ENCODE measurements at regions not wholly inside any gene's neighbourhood (a gene's known extent, or its start where the extent isn't known, plus 50 kb on each side); places are given as distances from the start of the nearest gene placed in this dataset.

DNA sequence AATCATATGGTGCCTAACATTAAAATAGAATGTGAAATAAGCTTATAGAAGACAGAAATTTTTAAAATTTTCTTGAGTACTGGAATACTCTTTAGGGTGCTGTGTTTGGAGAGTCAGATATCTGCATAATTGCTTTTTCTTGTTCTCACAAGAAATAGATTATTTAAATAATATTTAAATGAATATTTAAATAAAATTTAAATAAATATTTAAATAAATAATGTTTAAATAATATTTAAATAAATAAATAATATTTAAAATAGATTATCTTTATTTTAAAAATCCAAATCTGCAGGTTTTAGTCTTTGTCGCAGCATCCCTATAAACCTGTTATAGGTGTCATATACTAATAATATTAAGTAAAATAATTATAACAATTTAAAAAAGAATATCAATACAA, 1589.4 kb downstream of the MAT2B start:
- peaks cover 4% of the 10 kb centered on the region for H3K9me3 ChIP-seq (ENCODE audit: control insufficient read depth, low read depth, low read length)
- no peaks in the 10 kb centered on the region for H3K36me3 ChIP-seq (ENCODE audit: control insufficient read depth, low read depth, low read length)
- H3K4me3 ChIP-seq (ENCODE audit: low read length), result no peak overlapping the region
- no peak overlapping the region for H3K9ac ChIP-seq (ENCODE audit: low read length)
- no peaks in the 10 kb centered on the region for H3K27me3 ChIP-seq (ENCODE audit: control insufficient read depth, insufficient read depth, low read length)
- H3K27ac ChIP-seq (ENCODE audit: low read length), result no peak overlapping the region
- H3K4me1 ChIP-seq (ENCODE audit: control insufficient read depth, low read depth, low read length), result no peaks in the 10 kb centered on the region

DNA sequence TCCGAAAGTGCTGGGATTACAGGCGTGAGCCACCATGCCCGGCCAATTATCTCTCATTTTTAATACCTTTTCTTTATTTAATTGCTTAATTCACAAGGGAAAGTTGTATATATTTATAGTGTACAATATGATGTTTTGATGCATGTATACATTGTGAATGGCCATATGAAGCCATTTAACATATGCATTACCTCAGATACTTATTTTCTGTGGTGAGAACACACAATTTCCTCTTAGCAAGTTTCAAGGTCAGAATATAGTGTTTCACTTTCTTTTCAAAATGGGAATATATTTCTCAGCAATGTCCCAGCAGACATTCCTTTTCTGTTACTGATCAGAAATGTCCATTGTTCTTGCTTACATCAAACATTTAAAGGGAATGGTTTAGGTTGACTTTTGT, 1596.3 kb downstream of the MAT2B start:
- H3K27ac ChIP-seq (ENCODE audit: low read length), result no peak overlapping the region
- H3K4me1 ChIP-seq (ENCODE audit: control insufficient read depth, low read depth, low read length), result no peaks in the 10 kb centered on the region
- H3K9ac ChIP-seq (ENCODE audit: low read length), result no peak overlapping the region
- no peaks in the 10 kb centered on the region for H3K36me3 ChIP-seq (ENCODE audit: control insufficient read depth, low read depth, low read length)
- H3K9me3 ChIP-seq (ENCODE audit: control insufficient read depth, low read depth, low read length), result peaks cover 4% of the 10 kb centered on the region
- no peaks in the 10 kb centered on the region for H3K27me3 ChIP-seq (ENCODE audit: control insufficient read depth, insufficient read depth, low read length)
- no peak overlapping the region for H3K4me3 ChIP-seq (ENCODE audit: low read length)

DNA sequence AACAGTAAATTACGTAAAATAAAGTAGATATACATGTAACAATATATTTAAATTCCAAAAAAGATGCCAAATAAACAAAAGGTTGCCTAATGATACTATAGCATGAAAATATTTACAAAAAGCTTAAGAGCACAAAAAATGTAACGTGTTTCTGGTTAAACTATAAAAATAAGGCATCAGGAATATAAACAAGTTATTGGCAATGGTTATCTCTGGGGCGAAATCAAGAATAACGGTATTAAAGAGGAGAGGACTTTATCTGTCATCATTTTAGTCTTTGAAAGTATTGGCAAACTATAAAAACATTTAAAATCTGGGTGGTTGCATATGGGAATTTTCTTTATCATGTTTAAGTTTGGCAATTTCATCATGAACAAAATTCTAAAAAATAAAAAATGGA, 1599.2 kb downstream of the MAT2B start:
- no peaks in the 10 kb centered on the region for H3K27me3 ChIP-seq (ENCODE audit: control insufficient read depth, insufficient read depth, low read length)
- no peaks in the 10 kb centered on the region for H3K36me3 ChIP-seq (ENCODE audit: control insufficient read depth, low read depth, low read length)
- H3K4me1 ChIP-seq (ENCODE audit: control insufficient read depth, low read depth, low read length), result no peaks in the 10 kb centered on the region
- no peaks in the 10 kb centered on the region for H3K9me3 ChIP-seq (ENCODE audit: control insufficient read depth, low read depth, low read length)
- H3K9ac ChIP-seq (ENCODE audit: low read length), result no peak overlapping the region
- H3K4me3 ChIP-seq (ENCODE audit: low read length), result no peak overlapping the region
- H3K27ac ChIP-seq (ENCODE audit: low read length), result no peak overlapping the region

DNA sequence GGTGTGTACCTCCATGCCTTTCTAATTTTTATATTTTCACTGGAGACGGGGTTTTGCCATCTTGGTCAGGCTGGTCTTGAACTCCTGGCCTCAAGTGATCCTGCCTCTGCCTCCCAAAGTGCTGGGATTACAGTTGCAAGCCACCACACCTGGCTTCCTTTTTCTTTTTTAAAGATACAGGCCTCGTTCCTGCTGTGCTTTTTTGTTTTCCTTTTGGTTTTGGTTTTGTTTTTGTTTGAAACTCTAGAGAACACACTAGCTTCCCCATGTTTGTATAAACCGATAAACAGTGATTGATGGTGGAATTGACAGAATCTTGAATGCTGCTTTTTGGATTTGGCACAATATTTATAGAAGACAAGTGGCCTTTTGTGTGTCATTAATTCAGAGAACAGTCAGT, 1603.4 kb downstream of the MAT2B start:
- no peaks in the 10 kb centered on the region for H3K4me1 ChIP-seq (ENCODE audit: control insufficient read depth, low read depth, low read length)
- H3K27ac ChIP-seq (ENCODE audit: low read length), result no peak overlapping the region
- H3K9me3 ChIP-seq (ENCODE audit: control insufficient read depth, low read depth, low read length), result no peaks in the 10 kb centered on the region
- H3K9ac ChIP-seq (ENCODE audit: low read length), result no peak overlapping the region
- H3K36me3 ChIP-seq (ENCODE audit: control insufficient read depth, low read depth, low read length), result no peaks in the 10 kb centered on the region
- no peaks in the 10 kb centered on the region for H3K27me3 ChIP-seq (ENCODE audit: control insufficient read depth, insufficient read depth, low read length)
- H3K4me3 ChIP-seq (ENCODE audit: low read length), result no peak overlapping the region

DNA sequence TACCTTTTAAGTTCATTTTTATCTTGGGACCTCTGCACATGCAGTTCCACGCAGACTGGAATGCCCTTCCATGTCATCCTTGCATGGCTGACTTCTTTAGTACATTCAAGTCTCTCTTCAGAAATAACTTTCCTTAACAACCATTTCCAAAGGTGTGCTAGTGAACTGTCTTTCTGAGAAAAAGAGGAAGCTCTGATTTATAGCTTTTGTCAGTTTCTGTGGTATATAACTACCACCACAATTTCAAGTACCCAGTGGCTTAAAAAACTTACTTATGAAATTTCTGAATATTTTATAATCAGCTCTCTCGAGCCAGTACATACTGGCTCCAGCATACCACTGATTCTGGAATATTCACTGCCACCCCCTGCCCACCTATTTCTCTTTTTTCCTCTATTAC, 1613.8 kb downstream of the MAT2B start:
- no peaks in the 10 kb centered on the region for H3K9me3 ChIP-seq (ENCODE audit: control insufficient read depth, low read depth, low read length)
- no peak overlapping the region for H3K9ac ChIP-seq (ENCODE audit: low read length)
- H3K27ac ChIP-seq (ENCODE audit: low read length), result no peak overlapping the region
- H3K36me3 ChIP-seq (ENCODE audit: control insufficient read depth, low read depth, low read length), result no peaks in the 10 kb centered on the region
- no peaks in the 10 kb centered on the region for H3K4me1 ChIP-seq (ENCODE audit: control insufficient read depth, low read depth, low read length)
- no peaks in the 10 kb centered on the region for H3K27me3 ChIP-seq (ENCODE audit: control insufficient read depth, insufficient read depth, low read length)
- no peak overlapping the region for H3K4me3 ChIP-seq (ENCODE audit: low read length)

DNA sequence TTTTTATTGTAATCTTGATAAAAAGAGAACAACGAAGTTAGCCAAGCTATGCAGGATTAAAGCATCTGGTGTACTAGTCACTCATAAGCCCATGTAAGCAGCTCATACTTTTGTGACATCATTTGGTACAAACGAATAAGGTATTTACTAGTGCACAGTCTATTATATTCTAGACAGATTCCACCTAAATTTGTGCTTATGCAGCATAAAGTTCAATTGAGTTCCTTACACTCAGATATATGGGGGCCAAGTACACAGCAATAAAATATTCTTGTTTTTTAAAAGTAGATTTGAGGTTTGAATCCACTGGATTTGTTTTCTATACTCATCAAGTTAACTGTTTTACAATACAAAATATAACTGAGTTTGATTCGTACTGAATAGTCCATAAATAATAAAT, 1621.2 kb downstream of the MAT2B start:
- H3K36me3 ChIP-seq (ENCODE audit: control insufficient read depth, low read depth, low read length), result no peaks in the 10 kb centered on the region
- no peak overlapping the region for H3K4me3 ChIP-seq (ENCODE audit: low read length)
- H3K9me3 ChIP-seq (ENCODE audit: control insufficient read depth, low read depth, low read length), result no peaks in the 10 kb centered on the region
- H3K9ac ChIP-seq (ENCODE audit: low read length), result no peak overlapping the region
- H3K27ac ChIP-seq (ENCODE audit: low read length), result no peak overlapping the region
- H3K27me3 ChIP-seq (ENCODE audit: control insufficient read depth, insufficient read depth, low read length), result no peaks in the 10 kb centered on the region
- peaks cover 9% of the 10 kb centered on the region for H3K4me1 ChIP-seq (ENCODE audit: control insufficient read depth, low read depth, low read length)

DNA sequence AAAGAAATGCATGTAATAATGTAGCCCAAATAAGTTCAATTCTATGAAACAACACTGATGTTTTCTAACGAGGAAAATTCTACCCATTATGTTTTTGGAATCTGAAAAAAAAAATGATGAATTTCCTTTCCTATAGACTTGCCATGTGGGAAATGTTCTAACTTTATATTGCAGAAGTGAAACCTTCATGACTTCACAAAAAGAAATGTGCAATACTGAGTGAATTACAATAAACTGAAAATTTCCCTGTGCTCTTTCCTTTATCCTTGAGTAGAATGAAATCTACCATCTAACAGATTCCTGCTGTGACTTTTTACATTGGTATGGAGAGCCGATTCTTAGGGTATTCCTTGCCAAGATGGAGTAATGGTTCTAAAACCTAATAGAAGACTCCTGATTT, 1622.5 kb downstream of the MAT2B start:
- H3K27me3 ChIP-seq (ENCODE audit: control insufficient read depth, insufficient read depth, low read length), result no peaks in the 10 kb centered on the region
- H3K4me3 ChIP-seq (ENCODE audit: low read length), result no peak overlapping the region
- H3K9ac ChIP-seq (ENCODE audit: low read length), result no peak overlapping the region
- peaks cover 9% of the 10 kb centered on the region for H3K4me1 ChIP-seq (ENCODE audit: control insufficient read depth, low read depth, low read length)
- no peak overlapping the region for H3K27ac ChIP-seq (ENCODE audit: low read length)
- no peaks in the 10 kb centered on the region for H3K9me3 ChIP-seq (ENCODE audit: control insufficient read depth, low read depth, low read length)
- no peaks in the 10 kb centered on the region for H3K36me3 ChIP-seq (ENCODE audit: control insufficient read depth, low read depth, low read length)

DNA sequence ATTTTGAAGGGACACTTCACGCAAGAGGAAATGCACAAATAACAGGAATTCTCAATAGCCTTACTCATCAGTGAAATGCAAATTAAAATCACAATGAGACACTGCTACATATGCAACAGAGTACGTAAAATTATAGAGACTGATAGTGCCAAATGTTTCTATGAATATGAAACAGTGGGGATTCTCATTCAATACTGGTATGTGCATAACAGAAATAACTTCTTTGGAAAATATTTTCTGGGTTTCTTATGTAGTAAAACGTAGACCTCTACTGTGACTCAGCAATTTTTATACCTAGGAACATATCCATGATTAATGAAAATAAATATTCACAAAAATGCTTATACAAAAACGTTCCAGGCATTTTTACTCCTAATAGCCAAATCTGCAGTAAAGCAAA, 1625.2 kb downstream of the MAT2B start:
- no peak overlapping the region for H3K9ac ChIP-seq (ENCODE audit: low read length)
- no peaks in the 10 kb centered on the region for H3K9me3 ChIP-seq (ENCODE audit: control insufficient read depth, low read depth, low read length)
- H3K27ac ChIP-seq (ENCODE audit: low read length), result no peak overlapping the region
- H3K4me1 ChIP-seq (ENCODE audit: control insufficient read depth, low read depth, low read length), result peaks cover 9% of the 10 kb centered on the region
- H3K27me3 ChIP-seq (ENCODE audit: control insufficient read depth, insufficient read depth, low read length), result no peaks in the 10 kb centered on the region
- no peaks in the 10 kb centered on the region for H3K36me3 ChIP-seq (ENCODE audit: control insufficient read depth, low read depth, low read length)
- H3K4me3 ChIP-seq (ENCODE audit: low read length), result no peak overlapping the region

DNA sequence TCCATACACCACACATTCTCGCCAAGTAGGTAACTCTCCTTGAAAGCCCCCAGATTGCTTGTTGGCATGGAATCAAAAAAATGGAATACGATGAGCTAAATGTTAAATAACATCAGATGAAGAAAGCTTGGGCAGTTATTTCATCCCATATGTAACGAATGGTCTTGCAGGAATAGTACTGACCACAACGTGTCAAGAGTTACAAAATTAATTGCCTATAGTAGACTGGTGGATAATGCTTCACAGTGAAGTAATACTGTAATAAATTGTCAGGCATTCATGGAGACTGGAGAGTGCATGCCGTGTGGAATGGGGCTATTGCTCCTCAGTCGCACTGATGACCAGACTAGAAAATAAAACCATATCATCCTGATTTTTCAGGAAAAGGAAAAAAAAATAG, 1628.7 kb downstream of the MAT2B start:
- Histone ChIP-seq H3K27me3 (ENCODE audit: control insufficient read depth, insufficient read depth, low read length) (no peaks in the 10 kb centered on the region), H3K4me1 (ENCODE audit: control insufficient read depth, low read depth, low read length) (peaks cover 24% of the 10 kb centered on the region), H3K9ac (ENCODE audit: low read length) (no peak overlapping the region), H3K4me3 (ENCODE audit: low read length) (no peak overlapping the region), H3K36me3 (ENCODE audit: control insufficient read depth, low read depth, low read length) (no peaks in the 10 kb centered on the region), H3K9me3 (ENCODE audit: control insufficient read depth, low read depth, low read length) (no peaks in the 10 kb centered on the region), H3K27ac (ENCODE audit: low read length) (no peak overlapping the region)

DNA sequence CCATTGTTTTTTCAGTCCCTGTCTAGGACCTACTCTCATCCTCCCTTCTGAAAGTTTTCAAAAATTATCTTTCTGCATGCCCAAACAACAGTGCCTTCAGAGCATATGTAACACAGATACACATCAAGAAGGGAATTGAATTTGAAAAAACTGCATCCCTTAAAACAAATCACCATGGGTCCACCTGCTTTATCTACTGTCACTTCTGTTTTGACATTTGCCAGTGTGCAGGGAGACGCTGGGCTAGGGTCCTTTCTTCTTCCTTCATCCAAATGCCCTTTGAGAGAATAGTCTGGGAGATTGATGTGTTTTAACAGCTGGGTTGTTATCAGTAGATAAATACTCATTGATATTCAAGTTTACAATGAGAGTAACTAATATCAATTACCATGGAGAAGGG, 1630.1 kb downstream of the MAT2B start:
- H3K9me3 ChIP-seq (ENCODE audit: control insufficient read depth, low read depth, low read length), result no peaks in the 10 kb centered on the region
- H3K9ac ChIP-seq (ENCODE audit: low read length), result no peak overlapping the region
- H3K27me3 ChIP-seq (ENCODE audit: control insufficient read depth, insufficient read depth, low read length), result no peaks in the 10 kb centered on the region
- H3K4me3 ChIP-seq (ENCODE audit: low read length), result no peak overlapping the region
- H3K27ac ChIP-seq (ENCODE audit: low read length), result no peak overlapping the region
- H3K4me1 ChIP-seq (ENCODE audit: control insufficient read depth, low read depth, low read length), result peaks cover 24% of the 10 kb centered on the region
- H3K36me3 ChIP-seq (ENCODE audit: control insufficient read depth, low read depth, low read length), result no peaks in the 10 kb centered on the region

DNA sequence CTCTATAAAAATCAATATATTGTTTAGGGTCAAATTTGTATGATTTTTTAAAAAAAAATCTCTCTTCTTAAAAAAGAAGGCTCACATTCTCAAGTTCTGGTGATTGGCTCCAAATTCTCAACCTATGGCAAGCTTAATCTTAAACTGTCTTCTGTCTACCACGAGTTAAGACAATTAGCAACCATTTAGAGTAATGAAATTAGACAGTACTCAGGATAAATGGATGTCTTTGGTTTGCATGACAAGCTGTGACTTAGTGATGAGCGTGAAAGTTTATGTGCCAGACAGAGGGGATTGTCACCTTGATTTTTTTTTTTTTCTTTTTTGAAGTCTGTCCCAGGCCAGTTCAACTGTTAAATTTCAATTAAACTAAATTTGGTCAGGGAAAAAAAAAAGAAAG, 1632.3 kb downstream of the MAT2B start:
- Histone ChIP-seq H3K36me3 (ENCODE audit: control insufficient read depth, low read depth, low read length) (no peaks in the 10 kb centered on the region), H3K9me3 (ENCODE audit: control insufficient read depth, low read depth, low read length) (no peaks in the 10 kb centered on the region), H3K4me3 (ENCODE audit: low read length) (no peak overlapping the region), H3K9ac (ENCODE audit: low read length) (no peak overlapping the region), H3K4me1 (ENCODE audit: control insufficient read depth, low read depth, low read length) (peaks cover 21% of the 10 kb centered on the region), H3K27me3 (ENCODE audit: control insufficient read depth, insufficient read depth, low read length) (no peaks in the 10 kb centered on the region), H3K27ac (ENCODE audit: low read length) (no peak overlapping the region)

DNA sequence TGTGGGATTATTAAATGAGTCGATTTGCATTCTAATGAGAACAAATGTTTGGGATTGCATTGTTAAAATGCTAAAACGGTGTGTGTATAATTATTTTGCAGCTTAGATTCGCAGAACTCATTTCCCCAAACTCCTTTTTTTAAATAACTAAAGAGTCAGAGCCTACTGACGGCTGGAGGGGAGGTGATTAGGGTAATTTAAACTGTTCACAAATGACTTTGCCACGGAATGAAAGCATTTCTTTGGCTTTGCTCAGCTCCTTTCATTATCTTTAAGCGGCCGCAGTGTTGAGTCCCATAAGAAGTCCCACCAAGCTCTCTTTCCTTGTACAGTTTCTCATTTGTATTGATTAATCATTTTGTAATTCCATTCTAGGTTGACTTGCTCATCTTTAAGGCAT, 1632.8 kb downstream of the MAT2B start:
- H3K4me1 ChIP-seq (ENCODE audit: control insufficient read depth, low read depth, low read length), result peaks cover 21% of the 10 kb centered on the region
- H3K9me3 ChIP-seq (ENCODE audit: control insufficient read depth, low read depth, low read length), result no peaks in the 10 kb centered on the region
- H3K9ac ChIP-seq (ENCODE audit: low read length), result no peak overlapping the region
- peak overlapping the region; percentile 10 for H3K4me3 ChIP-seq (ENCODE audit: low read length)
- H3K36me3 ChIP-seq (ENCODE audit: control insufficient read depth, low read depth, low read length), result no peaks in the 10 kb centered on the region
- no peak overlapping the region for H3K27ac ChIP-seq (ENCODE audit: low read length)
- no peaks in the 10 kb centered on the region for H3K27me3 ChIP-seq (ENCODE audit: control insufficient read depth, insufficient read depth, low read length)

DNA sequence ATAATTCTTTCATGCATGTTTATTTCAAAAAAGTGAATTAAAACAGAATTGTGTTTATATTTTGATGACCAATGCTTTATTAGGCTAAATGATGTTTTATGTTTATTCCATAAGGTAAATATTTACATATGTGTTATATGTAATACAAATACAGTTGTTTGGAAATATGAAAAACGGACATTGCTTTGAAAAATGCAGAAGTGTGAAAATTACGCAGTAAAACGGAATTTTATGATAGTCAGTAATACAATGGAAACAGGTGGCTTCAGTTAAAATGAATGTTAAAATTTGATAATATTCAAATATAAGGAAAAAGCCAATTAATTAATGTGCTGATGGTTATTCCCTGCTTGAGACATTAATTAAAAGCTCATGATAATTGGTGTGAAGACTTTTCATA, 1633.8 kb downstream of the MAT2B start:
- no peak overlapping the region for H3K4me3 ChIP-seq (ENCODE audit: low read length)

More for the DNA sequence above, 1633.8 kb downstream of the MAT2B start:
- Histone ChIP-seq H3K9ac (ENCODE audit: low read length) (no peak overlapping the region), H3K27me3 (ENCODE audit: control insufficient read depth, insufficient read depth, low read length) (no peaks in the 10 kb centered on the region), H3K27ac (ENCODE audit: low read length) (no peak overlapping the region), H3K9me3 (ENCODE audit: control insufficient read depth, low read depth, low read length) (no peaks in the 10 kb centered on the region), H3K4me1 (ENCODE audit: control insufficient read depth, low read depth, low read length) (peaks cover 29% of the 10 kb centered on the region), H3K36me3 (ENCODE audit: control insufficient read depth, low read depth, low read length) (no peaks in the 10 kb centered on the region)
